Liver (tissue), 7 donors: ENCODE measurements at regions not wholly inside any gene's neighbourhood (a gene's known extent, or its start where the extent isn't known, plus 50 kb on each side); places are given as distances from the start of the nearest gene placed in this dataset.
"Not testable (repeated sequence)": the region's sequence is repeated elsewhere in the genome, so short reads cannot be mapped to it uniquely, and the experiment has no call there.

ENCODE experiments used
- DNase-seq: peaks from one replicate; pipeline ENCODE4 v3.0.0-alpha.2; 2017; ENCODE audit warnings: low spot score
- H3K27ac ChIP-seq, 2 donors: one replicate each; pipeline ENCODE4 v1.7.0; 2013; ENCODE audit warnings: inconsistent platforms in 2 of 2, low read length in 2 of 2, control low read depth in 1 of 2, low read depth in 1 of 2, mild to moderate bottlenecking in 1 of 2
- H3K27me3 ChIP-seq, 4 donors: one replicate each; pipeline versions ENCODE4 v1.6.1 to v1.7.0; 2013; ENCODE audit warnings: low read length in 3 of 4, inconsistent platforms in 1 of 4, mild to moderate bottlenecking in 1 of 4, moderate library complexity in 1 of 4; ENCODE audit not compliant: control insufficient read depth in 4 of 4, insufficient read depth in 4 of 4
- H3K36me3 ChIP-seq, 4 donors: one replicate each; pipeline versions ENCODE4 v1.6.1 to v1.7.0; 2013; ENCODE audit warnings: low read length in 3 of 4, mild to moderate bottlenecking in 3 of 4, low read depth in 1 of 4, moderate library complexity in 1 of 4; ENCODE audit not compliant: control insufficient read depth in 4 of 4, insufficient read depth in 3 of 4
- H3K4me1 ChIP-seq, 4 donors: one replicate each; pipeline versions ENCODE4 v1.6.1 to v1.7.0; 2013; ENCODE audit warnings: low read length in 3 of 4, mild to moderate bottlenecking in 3 of 4, moderate library complexity in 1 of 4; ENCODE audit not compliant: control insufficient read depth in 4 of 4, insufficient read depth in 4 of 4
- H3K4me3 ChIP-seq, 3 donors: one replicate each; pipeline versions ENCODE4 v1.6.1 to v1.7.0; 2013; ENCODE audit warnings: low read length in 3 of 3, control low read depth in 1 of 3, low read depth in 1 of 3, mild to moderate bottlenecking in 1 of 3
- H3K9ac ChIP-seq, 2 donors: one replicate each; pipeline ENCODE4 v1.7.0; 2013; ENCODE audit warnings: low read length in 2 of 2, mild to moderate bottlenecking in 2 of 2, moderate library complexity in 2 of 2, control low read depth in 1 of 2, low read depth in 1 of 2
- H3K9me3 ChIP-seq, 4 donors: one replicate each; pipeline versions ENCODE4 v1.6.1 to v1.7.0; 2013; ENCODE audit warnings: low read length in 3 of 4; ENCODE audit not compliant: control insufficient read depth in 4 of 4
- EGR1 ChIP-seq, 2 donors: IDR thresholded peaks; 2 replicates each; pipeline ENCODE4 v1.6.1; 2016 to 2018; ENCODE audit warnings: antibody characterized with exemption in 2 of 2, low read depth in 2 of 2
- FOXA1 ChIP-seq: IDR thresholded peaks from 2 replicates; pipeline ENCODE4 v1.6.1; 2016; ENCODE audit warnings: antibody characterized with exemption
- FOXA2 ChIP-seq: IDR thresholded peaks from 2 replicates; pipeline ENCODE4 v1.6.1; 2016; ENCODE audit warnings: antibody characterized with exemption
- GABPA ChIP-seq, 2 donors: IDR thresholded peaks in 1 of 2; conservative IDR thresholded peaks in 1 of 2; 2 replicates each; pipeline ENCODE4 v1.6.1; 2016; ENCODE audit warnings: antibody characterized with exemption in 2 of 2, mild to moderate bottlenecking in 1 of 2, moderate library complexity in 1 of 2
- HNF4A ChIP-seq, 2 donors: conservative IDR thresholded peaks; 2 replicates each; pipeline ENCODE4 v1.6.1; 2016; ENCODE audit warnings: antibody characterized with exemption in 2 of 2, mild to moderate bottlenecking in 2 of 2
- NR2F2 ChIP-seq: IDR thresholded peaks from 2 replicates; pipeline ENCODE4 v1.6.1; 2016; ENCODE audit warnings: antibody characterized with exemption
- RXRA ChIP-seq, 2 donors: IDR thresholded peaks; 2 replicates each; pipeline ENCODE4 v1.6.1; 2017 to 2018; ENCODE audit warnings: antibody characterized with exemption in 2 of 2, mild to moderate bottlenecking in 1 of 2
- TAF1 ChIP-seq: conservative IDR thresholded peaks from 2 replicates; pipeline ENCODE4 v1.6.1; 2016; ENCODE audit warnings: antibody characterized with exemption, mild to moderate bottlenecking
- YY1 ChIP-seq: IDR thresholded peaks from 2 replicates; pipeline ENCODE4 v1.6.1; 2016; ENCODE audit warnings: antibody characterized with exemption, mild to moderate bottlenecking
- WGBS: extraction: QIAGEN DNeasy Blood & Tissue Kit; methylation state at CpG from one replicate; pipeline ENCODE4 v1.1.7; 2013; 5-methylcytosine and 5-hydroxymethylcytosine counted together
- TF ChIP-seq, protein P1 (sequence below): IDR thresholded peaks from 2 replicates; pipeline ENCODE4 v1.6.1; 2016; ENCODE audit warnings: antibody characterized with exemption
- TF ChIP-seq, protein P2 (sequence below): IDR thresholded peaks from 2 replicates; pipeline ENCODE4 v1.6.1; 2016; ENCODE audit warnings: antibody characterized with exemption
- TF ChIP-seq, protein P3 (sequence below): IDR thresholded peaks from 2 replicates; pipeline ENCODE4 v1.6.1; 2016; ENCODE audit warnings: antibody characterized with exemption
- donor health status: healthy.
- donor health status: healthy.
- donor health status: healthy.
- donor health status: healthy.

DNA sequence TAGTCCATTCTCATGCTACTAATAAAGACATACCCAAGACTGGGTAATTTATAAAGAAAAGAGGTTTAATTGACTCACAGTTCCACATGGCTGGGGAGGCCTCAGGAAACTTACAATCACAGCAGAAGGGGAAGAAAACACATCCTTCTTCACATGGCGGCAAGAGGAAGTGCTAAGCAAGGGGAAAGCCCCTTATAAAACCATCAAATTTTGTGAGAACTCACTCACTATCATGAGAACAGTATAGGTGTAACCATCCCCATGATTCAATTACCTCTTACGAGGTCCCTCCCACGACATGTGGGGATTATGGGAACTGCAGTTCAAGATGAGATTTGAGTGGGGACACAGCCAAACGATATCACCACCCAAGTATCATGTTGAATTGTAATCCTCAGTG lies 52.7 kb upstream of the FOXO6 start:
- not testable (repeated sequence) for H3K4me1 ChIP-seq, H3K9ac ChIP-seq, H3K27ac ChIP-seq, H3K9me3 ChIP-seq, DNase-seq, H3K4me3 ChIP-seq, H3K27me3 ChIP-seq, H3K36me3 ChIP-seq
- 84% methylated on average over 4 of the region's 4 CpGs for WGBS

DNA sequence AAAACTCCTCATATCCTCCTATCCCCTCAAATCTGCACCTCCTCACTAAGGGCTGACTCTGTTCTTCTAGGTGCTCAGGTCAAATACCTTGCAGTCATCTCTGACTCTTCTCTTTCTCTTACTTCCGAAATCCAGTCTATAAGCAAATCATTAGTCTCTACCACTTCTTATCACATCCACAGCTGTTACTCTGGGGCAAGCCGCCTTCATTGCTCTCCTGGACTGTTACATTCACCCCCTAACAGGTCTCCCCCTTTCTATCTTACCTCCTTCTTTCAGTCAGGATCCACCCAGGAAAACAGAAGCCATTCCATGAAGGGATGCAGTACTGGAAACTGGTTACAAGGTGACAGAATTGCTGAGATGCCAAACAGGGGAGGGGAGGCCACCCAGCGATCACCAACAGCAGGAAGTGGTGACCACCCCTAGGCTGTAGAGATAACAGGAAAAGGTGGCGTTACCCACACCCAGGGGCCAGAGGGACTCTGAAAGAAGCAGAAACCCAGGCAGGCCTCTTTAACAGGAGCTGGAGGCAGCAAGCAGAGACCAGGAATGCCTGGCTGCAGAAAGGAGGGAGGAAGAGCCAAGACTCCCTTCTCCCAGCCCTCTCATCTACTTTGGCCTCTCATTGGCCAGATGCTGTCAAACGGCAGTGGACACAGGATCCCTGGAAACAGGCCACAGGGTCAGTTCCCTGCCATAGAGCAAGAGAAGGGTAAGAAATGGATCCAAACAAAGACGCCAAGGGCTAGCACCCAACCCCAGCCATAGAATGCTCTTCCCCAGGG lies 55.5 kb upstream of the FOXO6 start:
- peak; percentile 25 for DNase-seq

DNA sequence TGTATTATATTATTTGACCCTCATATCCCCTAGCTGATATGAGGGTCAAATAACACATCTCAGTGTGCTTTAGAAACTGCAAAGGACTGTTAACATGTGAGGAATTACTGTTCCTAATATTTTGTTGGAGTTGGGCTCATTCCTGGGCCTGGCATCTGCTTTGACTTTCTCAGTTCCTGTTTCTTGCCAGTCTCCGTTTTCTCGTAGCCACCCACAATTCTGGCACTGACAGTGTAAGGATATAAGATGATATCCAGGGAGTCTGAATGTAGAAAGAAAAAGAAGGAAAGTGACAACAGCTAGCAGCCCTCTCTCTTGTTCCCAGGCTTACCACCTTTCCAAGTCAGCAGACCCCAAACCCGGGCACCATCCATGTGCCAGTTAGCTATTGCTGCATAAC lies 54.4 kb upstream of the SCMH1 start:
- H3K9ac ChIP-seq, result no peak overlapping the region
- H3K9me3 ChIP-seq, result no peaks in the 10 kb centered on the region
- H3K36me3 ChIP-seq, result no peaks in the 10 kb centered on the region
- H3K4me1 ChIP-seq, result no peaks in the 10 kb centered on the region
- no peaks in the 10 kb centered on the region for H3K27me3 ChIP-seq
- DNase-seq, result no peak
- TF ChIP-seq FOXA1 (no peak), YY1 (no peak), RXRA (IDR thresholded peaks at IDR 0.05) (no peak)
- TF ChIP-seq, protein P1, sequence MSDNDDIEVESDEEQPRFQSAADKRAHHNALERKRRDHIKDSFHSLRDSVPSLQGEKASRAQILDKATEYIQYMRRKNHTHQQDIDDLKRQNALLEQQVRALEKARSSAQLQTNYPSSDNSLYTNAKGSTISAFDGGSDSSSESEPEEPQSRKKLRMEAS, result no peak
- TF ChIP-seq, protein P2, sequence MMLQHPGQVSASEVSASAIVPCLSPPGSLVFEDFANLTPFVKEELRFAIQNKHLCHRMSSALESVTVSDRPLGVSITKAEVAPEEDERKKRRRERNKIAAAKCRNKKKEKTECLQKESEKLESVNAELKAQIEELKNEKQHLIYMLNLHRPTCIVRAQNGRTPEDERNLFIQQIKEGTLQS, result no peak
- H3K27ac ChIP-seq, result no peak overlapping the region
- 90% methylated on average over 3 of the region's 3 CpGs for WGBS
- H3K4me3 ChIP-seq, result no peak overlapping the region

More for the DNA sequence above, 55.5 kb upstream of the FOXO6 start:
- no peaks in the 10 kb centered on the region for H3K36me3 ChIP-seq
- H3K4me3 ChIP-seq, result no peak overlapping the region
- 74% methylated on average over 6 of the region's 6 CpGs for WGBS
- H3K27me3 ChIP-seq, result peaks cover 0 to 6% (median 0%) of the 10 kb centered on the region in 4 donors
- no peak overlapping the region for H3K9ac ChIP-seq
- H3K27ac ChIP-seq, result no peak overlapping the region
- TF ChIP-seq EGR1 (IDR thresholded peaks at IDR 0.05; ENCODE audit: low read depth in 2 of 2) (no peak), FOXA2 (no peak), FOXA1 (no peak), NR2F2 (no peak), HNF4A (conservative IDR thresholded peaks at IDR 0.05) (no peak), TAF1 (no peak)
- TF ChIP-seq, protein P3, sequence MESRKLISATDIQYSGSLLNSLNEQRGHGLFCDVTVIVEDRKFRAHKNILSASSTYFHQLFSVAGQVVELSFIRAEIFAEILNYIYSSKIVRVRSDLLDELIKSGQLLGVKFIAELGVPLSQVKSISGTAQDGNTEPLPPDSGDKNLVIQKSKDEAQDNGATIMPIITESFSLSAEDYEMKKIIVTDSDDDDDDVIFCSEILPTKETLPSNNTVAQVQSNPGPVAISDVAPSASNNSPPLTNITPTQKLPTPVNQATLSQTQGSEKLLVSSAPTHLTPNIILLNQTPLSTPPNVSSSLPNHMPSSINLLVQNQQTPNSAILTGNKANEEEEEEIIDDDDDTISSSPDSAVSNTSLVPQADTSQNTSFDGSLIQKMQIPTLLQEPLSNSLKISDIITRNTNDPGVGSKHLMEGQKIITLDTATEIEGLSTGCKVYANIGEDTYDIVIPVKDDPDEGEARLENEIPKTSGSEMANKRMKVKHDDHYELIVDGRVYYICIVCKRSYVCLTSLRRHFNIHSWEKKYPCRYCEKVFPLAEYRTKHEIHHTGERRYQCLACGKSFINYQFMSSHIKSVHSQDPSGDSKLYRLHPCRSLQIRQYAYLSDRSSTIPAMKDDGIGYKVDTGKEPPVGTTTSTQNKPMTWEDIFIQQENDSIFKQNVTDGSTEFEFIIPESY, result no peak
- H3K4me1 ChIP-seq, result no peaks in the 10 kb centered on the region
- no peaks in the 10 kb centered on the region for H3K9me3 ChIP-seq

DNA sequence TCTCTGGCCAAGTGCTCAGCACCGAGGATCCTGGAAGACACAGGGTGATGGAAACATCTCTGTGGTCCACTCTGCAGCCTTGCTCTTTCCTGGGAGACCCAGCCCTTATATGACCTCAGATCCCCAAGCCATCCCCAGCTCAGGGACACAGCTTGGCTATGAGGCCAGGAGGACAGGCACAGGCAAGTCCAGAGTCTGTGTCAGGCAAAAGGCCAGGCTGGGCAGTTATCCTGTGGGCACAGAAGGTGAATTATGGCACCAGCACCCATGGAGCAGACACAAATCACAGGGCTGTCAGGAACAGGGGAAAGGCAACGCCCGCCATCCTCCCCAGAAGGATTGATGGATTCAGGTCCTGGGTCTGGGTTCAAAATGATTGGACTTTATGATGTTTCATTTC lies 52.1 kb upstream of the SCMH1 start:
- no peaks in the 10 kb centered on the region for H3K9me3 ChIP-seq
- no peaks in the 10 kb centered on the region for H3K4me1 ChIP-seq
- H3K27me3 ChIP-seq, result peaks cover 0 to 2% (median 0%) of the 10 kb centered on the region in 4 donors
- WGBS, result 88% methylated on average over 3 of the region's 3 CpGs
- H3K4me3 ChIP-seq, result no peak overlapping the region
- TF ChIP-seq GABPA (IDR thresholded peaks at IDR 0.05 in 1 of 2, conservative IDR thresholded peaks at IDR 0.05 in 1 of 2) (no peak), FOXA2 (no peak), YY1 (no peak), RXRA (IDR thresholded peaks at IDR 0.05) (no peak), TAF1 (no peak), EGR1 (IDR thresholded peaks at IDR 0.05; ENCODE audit: low read depth in 2 of 2) (no peak)
- peak; percentile 20 for DNase-seq
- no peaks in the 10 kb centered on the region for H3K36me3 ChIP-seq
- H3K27ac ChIP-seq, result no peak overlapping the region
- no peak overlapping the region for H3K9ac ChIP-seq
